Stomach smooth muscle (tissue), 2 donors: ENCODE measurements at regions not wholly inside any gene's neighbourhood (a gene's known extent, or its start where the extent isn't known, plus 50 kb on each side); places are given as distances from the start of the nearest gene placed in this dataset.

Experiments used
- H3K27ac ChIP-seq: one replicate; pipeline ENCODE4 v1.7.0; 2013; ENCODE audit warnings: mild to moderate bottlenecking, low read length, inconsistent platforms
- H3K27me3 ChIP-seq, 2 donors: one replicate each; pipeline ENCODE4 v1.7.0; 2013; ENCODE audit warnings: low read length in 2 of 2; ENCODE audit not compliant: insufficient read depth in 2 of 2, control insufficient read depth in 1 of 2
- H3K36me3 ChIP-seq, 2 donors: one replicate each; pipeline ENCODE4 v1.7.0; 2013; ENCODE audit warnings: low read length in 2 of 2; ENCODE audit not compliant: control insufficient read depth in 2 of 2, insufficient read depth in 2 of 2
- H3K4me1 ChIP-seq: one replicate; pipeline ENCODE4 v1.7.0; 2013; ENCODE audit warnings: low read length; ENCODE audit not compliant: control insufficient read depth, insufficient read depth
- H3K4me3 ChIP-seq, 2 donors: one replicate each; pipeline ENCODE4 v1.7.0; 2013; ENCODE audit warnings: low read length in 2 of 2
- H3K9ac ChIP-seq, 2 donors: one replicate each; pipeline ENCODE4 v1.7.0; 2013; ENCODE audit warnings: low read length in 2 of 2, mild to moderate bottlenecking in 1 of 2
- H3K9me3 ChIP-seq, 2 donors: one replicate each; pipeline ENCODE4 v1.7.0; 2013; ENCODE audit warnings: low read length in 2 of 2; ENCODE audit not compliant: control insufficient read depth in 2 of 2
- donor health status: healthy.
- donor health status: Pancreatic carcinoma.

DNA sequence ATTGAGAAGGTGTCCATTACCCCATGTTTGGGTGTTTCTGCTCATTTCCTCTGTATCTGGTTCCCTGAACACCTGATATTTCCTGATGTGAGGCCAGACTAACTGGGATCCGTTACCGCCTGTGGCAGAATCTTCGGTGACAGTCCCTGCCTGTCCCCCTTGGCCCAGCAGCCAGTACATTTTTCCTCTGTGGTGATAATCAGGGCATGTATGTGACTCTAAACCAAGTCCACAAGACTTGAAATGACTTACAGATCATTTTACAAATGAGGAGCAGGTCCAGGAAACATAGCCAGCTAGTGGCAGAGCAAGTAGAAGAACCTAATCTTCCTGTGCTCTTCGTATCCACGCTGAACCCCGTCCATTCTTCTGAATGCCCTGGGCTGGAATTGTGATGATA is 143.5 kb upstream of the IPO9 start:
- Histone ChIP-seq H3K36me3 (peaks cover 0 to 3% of the 10 kb centered on the region in 2 donors), H3K4me3 (no peak overlapping the region), H3K4me1 (peaks cover 2% of the 10 kb centered on the region), H3K27me3 (no peaks in the 10 kb centered on the region), H3K9ac (no peak overlapping the region), H3K9me3 (no peaks in the 10 kb centered on the region), H3K27ac (no peak overlapping the region)

- Histone ChIP-seq H3K9me3 (no peaks in the 10 kb centered on the region), H3K4me1 (peaks cover 2% of the 10 kb centered on the region), H3K27ac (no peak overlapping the region), H3K4me3 (no peak overlapping the region), H3K36me3 (peaks cover 0 to 3% of the 10 kb centered on the region in 2 donors), H3K9ac (no peak overlapping the region), H3K27me3 (no peaks in the 10 kb centered on the region)
Observed at GRCh38 chr1:201686714-201687455, 142.1 kb upstream of the IPO9 start.

- peaks cover 12% of the 10 kb centered on the region for H3K4me1 ChIP-seq
- H3K4me3 ChIP-seq = no peak overlapping the region
- H3K9me3 ChIP-seq = no peaks in the 10 kb centered on the region
- no peak overlapping the region for H3K9ac ChIP-seq
- no peak overlapping the region for H3K27ac ChIP-seq
- no peaks in the 10 kb centered on the region for H3K27me3 ChIP-seq
- H3K36me3 ChIP-seq = peaks cover 0 to 3% of the 10 kb centered on the region in 2 donors
Observed at GRCh38 chr1:201688514-201688913, 140.4 kb upstream of the IPO9 start.

DNA sequence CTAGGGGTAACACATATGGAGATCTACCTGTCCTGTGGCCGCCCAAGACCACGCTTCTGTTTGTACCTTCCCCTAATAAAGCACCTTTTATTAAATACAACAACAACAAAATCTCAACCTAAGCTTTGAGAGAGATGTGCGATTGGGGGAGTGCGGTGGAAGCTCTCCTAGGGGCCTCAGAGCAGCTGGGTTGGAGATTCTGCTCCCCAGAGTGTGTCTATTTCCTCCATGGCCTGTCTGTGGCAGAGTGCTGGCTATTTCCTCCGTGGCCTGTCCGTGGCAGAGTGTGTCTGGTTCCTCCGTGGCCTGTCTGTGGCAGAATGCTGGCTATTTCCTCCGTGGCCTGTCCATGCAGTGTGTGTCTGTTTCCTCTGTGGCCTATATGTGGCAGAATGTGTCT is 139.3 kb upstream of the IPO9 start:
- no peaks in the 10 kb centered on the region for H3K9me3 ChIP-seq
- peaks cover 10% of the 10 kb centered on the region for H3K4me1 ChIP-seq
- H3K27me3 ChIP-seq = no peaks in the 10 kb centered on the region
- no peak overlapping the region for H3K9ac ChIP-seq
- H3K27ac ChIP-seq = no peak overlapping the region
- peaks cover 0 to 3% of the 10 kb centered on the region in 2 donors for H3K36me3 ChIP-seq
- H3K4me3 ChIP-seq = no peak overlapping the region

GRCh38 chr1:201690528-201690927 is 138.4 kb upstream of the IPO9 start:
- Histone ChIP-seq H3K9ac (no peak overlapping the region), H3K4me3 (no peak overlapping the region), H3K27ac (no peak overlapping the region), H3K9me3 (no peaks in the 10 kb centered on the region), H3K36me3 (peaks cover 0 to 1% of the 10 kb centered on the region in 2 donors), H3K27me3 (no peaks in the 10 kb centered on the region), H3K4me1 (peaks cover 15% of the 10 kb centered on the region)

DNA sequence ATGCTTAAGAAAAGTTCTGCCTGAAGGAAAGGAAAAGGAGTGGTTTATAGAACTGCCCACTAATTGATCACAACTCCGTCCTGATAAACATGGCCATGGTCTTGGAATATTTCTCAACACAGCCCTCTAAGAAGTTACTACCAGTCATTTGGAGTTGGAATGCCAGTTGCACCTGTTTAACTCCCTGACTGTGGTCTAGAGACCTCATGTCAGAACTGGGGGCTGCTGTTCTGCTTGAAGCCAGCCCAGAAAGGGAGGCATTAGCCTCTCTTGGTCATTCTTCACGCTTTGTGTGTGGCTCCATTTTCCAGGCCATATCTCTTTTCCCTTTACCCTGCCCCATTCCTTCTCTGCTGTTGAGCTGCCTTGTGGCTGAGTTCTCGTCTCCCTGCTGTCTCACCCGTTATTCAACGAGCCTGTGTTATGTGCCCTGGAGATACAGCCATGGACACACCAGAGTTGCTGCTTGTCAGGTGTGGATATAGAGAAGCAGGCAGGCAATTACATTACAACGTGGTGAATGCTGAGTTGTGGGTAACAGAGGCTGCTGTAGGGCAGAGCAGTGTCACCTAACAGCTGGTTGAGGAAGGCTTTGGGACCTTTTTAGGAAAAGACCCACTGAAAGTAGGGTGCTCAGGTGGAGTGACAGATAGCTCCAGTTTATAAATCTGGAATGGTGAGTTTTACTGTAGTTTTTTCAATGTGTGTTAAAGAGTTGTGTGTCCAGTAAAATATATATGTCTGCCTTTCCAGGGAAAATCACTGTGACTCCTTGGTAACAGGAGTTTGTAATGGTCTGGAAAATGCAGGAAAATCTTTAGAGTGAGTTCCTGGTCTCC is 137.0 kb upstream of the IPO9 start:
- H3K4me3 ChIP-seq = no peak overlapping the region
- H3K27me3 ChIP-seq = no peaks in the 10 kb centered on the region
- H3K9me3 ChIP-seq = no peaks in the 10 kb centered on the region
- H3K9ac ChIP-seq = no peak overlapping the region
- no peak overlapping the region for H3K27ac ChIP-seq
- H3K36me3 ChIP-seq = no peaks in the 10 kb centered on the region
- H3K4me1 ChIP-seq = peaks cover 27% of the 10 kb centered on the region

DNA sequence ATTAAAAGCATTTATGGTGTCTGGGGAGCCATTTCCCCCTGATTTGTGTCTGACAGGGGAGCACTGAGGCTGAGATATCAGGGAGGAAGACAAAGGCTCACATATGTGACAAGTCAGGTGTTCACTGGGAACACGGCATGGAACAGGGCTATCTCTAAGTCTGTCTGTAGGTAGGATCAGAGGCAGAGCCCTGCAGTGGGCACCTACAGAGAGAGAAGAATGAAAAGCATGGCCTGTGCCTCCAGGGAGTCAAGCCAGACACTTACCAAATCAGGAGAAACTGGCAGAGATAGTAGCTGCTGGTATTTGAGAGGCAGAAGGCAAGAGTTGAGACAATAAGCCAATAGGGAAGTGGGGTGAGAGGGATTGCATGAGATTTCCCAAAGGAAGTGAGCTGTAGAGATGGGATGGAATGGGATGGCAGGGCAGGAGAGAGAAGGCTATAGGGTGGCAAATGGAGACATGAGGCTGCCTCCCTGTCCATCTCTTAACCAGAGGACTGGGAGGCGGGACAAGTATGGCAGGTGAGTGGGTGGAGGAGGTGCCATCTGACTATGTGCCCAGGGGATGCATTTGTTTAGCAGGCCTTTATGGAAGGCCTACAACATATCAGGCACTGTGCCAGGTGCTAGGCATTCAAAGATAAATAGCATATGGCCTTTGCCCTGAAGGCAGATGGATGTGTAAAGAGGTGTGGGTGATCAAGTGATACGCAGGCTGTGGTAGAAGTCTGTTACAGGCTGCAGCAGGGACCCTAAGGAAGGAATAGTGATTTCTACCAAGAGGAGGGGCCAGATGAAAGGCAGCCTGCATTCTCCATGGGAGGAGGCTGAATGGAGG is 136.2 kb upstream of the IPO9 start:
- no peaks in the 10 kb centered on the region for H3K9me3 ChIP-seq
- H3K27me3 ChIP-seq = no peaks in the 10 kb centered on the region
- no peaks in the 10 kb centered on the region for H3K36me3 ChIP-seq
- H3K4me3 ChIP-seq = no peak overlapping the region
- no peak overlapping the region for H3K9ac ChIP-seq
- H3K4me1 ChIP-seq = peaks cover 27% of the 10 kb centered on the region
- H3K27ac ChIP-seq = no peak overlapping the region

DNA sequence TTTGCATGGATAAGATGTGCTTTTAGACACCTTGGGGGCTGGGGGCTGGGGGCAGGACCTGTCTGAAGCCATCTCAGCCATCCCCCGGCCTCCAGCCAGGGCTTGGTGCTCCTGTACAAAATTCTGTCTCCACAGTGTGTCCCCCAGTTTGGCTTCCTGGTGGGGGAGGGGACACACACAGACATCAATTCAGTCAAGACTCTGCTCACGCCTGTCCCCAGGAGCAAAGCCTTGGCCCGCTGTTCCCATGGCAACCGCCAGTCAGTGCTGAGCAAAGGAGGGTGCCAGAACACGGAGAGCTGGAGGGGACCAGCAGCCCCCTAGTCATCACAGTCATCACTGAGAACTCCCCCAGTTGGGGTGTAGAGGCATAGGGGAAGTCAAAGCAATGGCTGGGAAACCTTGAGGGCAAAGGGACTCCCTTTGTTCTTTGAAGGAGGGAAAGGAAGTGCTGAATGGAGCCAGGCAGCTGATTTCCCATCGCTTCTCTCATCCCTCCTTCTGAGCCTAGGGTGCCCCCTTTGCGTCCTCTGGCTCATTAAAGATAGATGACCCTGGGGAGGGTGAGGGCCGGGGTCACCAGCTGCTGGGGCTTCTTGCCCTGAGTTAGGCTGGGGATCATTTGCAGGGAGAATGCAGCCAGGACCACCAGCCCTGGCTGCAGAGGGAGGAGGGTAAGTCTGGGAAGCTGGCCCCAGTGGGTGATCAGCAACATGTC is 134.9 kb upstream of the IPO9 start:
- peaks cover 27% of the 10 kb centered on the region for H3K4me1 ChIP-seq
- H3K9ac ChIP-seq = no peak overlapping the region
- H3K27me3 ChIP-seq = no peaks in the 10 kb centered on the region
- H3K27ac ChIP-seq = no peak overlapping the region
- no peaks in the 10 kb centered on the region for H3K36me3 ChIP-seq
- no peak overlapping the region for H3K4me3 ChIP-seq
- H3K9me3 ChIP-seq = no peaks in the 10 kb centered on the region

DNA sequence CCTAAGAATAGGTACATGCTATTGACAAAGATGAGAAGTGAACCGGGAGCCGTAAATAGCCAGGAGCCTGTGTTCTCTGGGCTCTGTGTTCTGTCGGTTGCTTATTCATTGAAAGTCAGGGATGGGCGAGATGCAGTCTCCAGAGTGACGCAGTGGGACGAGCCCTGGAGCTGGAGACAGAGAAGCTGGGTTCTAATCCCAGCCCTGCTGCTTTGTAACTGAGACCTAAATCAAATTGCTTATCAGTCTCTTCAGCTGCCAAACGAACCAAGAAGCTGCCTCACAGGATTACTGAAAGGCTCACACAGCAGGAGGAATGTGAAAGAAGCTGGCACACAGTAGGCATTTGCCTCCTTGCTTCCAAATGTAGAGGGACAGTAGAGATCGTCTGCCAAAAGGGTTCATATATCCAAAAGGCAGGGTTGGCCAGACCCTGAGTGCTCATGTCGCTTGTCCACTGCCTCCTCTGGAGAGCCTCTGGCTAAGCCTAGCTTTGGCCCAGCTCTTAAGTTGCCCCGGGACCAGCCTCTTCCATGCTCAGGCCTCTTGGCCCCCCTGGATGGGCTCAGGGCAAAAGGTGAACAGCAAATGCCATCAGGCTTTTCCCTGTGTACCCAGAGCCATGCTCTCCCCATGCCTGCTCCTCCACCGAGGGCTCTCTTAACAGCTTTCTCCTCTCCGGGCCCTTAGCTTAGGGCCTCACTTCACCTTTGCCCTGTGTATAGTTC is 134.2 kb upstream of the IPO9 start:
- Histone ChIP-seq H3K36me3 (no peaks in the 10 kb centered on the region), H3K9ac (no peak overlapping the region), H3K9me3 (no peaks in the 10 kb centered on the region), H3K4me1 (peaks cover 27% of the 10 kb centered on the region), H3K4me3 (no peak overlapping the region), H3K27me3 (no peaks in the 10 kb centered on the region), H3K27ac (no peak overlapping the region)
